ENCODE measurements at regions not wholly inside any gene's neighbourhood (a gene's known extent, or its start where the extent isn't known, plus 50 kb on each side); places are given as distances from the start of the nearest gene placed in this dataset.

GRCh38 chr3:193826159-193826795, 233.3 kb downstream of the OPA1 start:
- H3K4me3 ChIP-seq (ENCODE audit: low read depth, low read length): no peak overlapping the region
- no peak for TF ChIP-seq CTCF (IDR thresholded peaks at IDR 0.05; ENCODE audit: borderline replicate concordance, insufficient read depth, low read depth, low read length)

GRCh38 chr3:193827040-193827669, 234.1 kb downstream of the OPA1 start:
- no peak for TF ChIP-seq CTCF (IDR thresholded peaks at IDR 0.05; ENCODE audit: borderline replicate concordance, insufficient read depth, low read depth, low read length)
- H3K4me3 ChIP-seq (ENCODE audit: low read depth, low read length): no peak overlapping the region

- no peak overlapping the region for H3K4me3 ChIP-seq (ENCODE audit: low read depth, low read length)
- TF ChIP-seq CTCF (IDR thresholded peaks at IDR 0.05; ENCODE audit: borderline replicate concordance, insufficient read depth, low read depth, low read length): no peak
Measured at GRCh38 chr3:193827871-193828270, 234.9 kb downstream of the OPA1 start.

- no peak overlapping the region for H3K4me3 ChIP-seq (ENCODE audit: low read depth, low read length)
- no peak for TF ChIP-seq CTCF (IDR thresholded peaks at IDR 0.05; ENCODE audit: borderline replicate concordance, insufficient read depth, low read depth, low read length)
Measured at GRCh38 chr3:193828477-193828876, 235.5 kb downstream of the OPA1 start.

- TF ChIP-seq CTCF (IDR thresholded peaks at IDR 0.05; ENCODE audit: borderline replicate concordance, insufficient read depth, low read depth, low read length): no peak
- no peak overlapping the region for H3K4me3 ChIP-seq (ENCODE audit: low read depth, low read length)
Measured at GRCh38 chr3:193829781-193830180, 236.8 kb downstream of the OPA1 start.

- no peak overlapping the region for H3K4me3 ChIP-seq (ENCODE audit: low read depth, low read length)
- no peak for TF ChIP-seq CTCF (IDR thresholded peaks at IDR 0.05; ENCODE audit: borderline replicate concordance, insufficient read depth, low read depth, low read length)
Measured at GRCh38 chr3:193830791-193831191, 237.8 kb downstream of the OPA1 start.
